ENCODE measurements at regions not wholly inside any gene's neighbourhood (a gene's known extent, or its start where the extent isn't known, plus 50 kb on each side); places are given as distances from the start of the nearest gene placed in this dataset.
"Not testable (repeated sequence)": the region's sequence is repeated elsewhere in the genome, so short reads cannot be mapped to it uniquely, and the experiment has no call there.

- not testable (repeated sequence) for H3K27me3 ChIP-seq (ENCODE audit: control insufficient read depth, insufficient read depth, low read length); H3K4me3 ChIP-seq (ENCODE audit: low read depth, low read length)
These were observed 170.6 kb downstream of the PPP4R3C start for GRCh38 chrX:27292552-27292951.

GRCh38 chrX:27276751-27277150 is 186.4 kb downstream of the PPP4R3C start:
- Histone ChIP-seq H3K36me3 (ENCODE audit: control insufficient read depth, insufficient read depth, low read length) (no peaks in the 10 kb centered on the region), H3K4me3 (ENCODE audit: low read depth, low read length) (no peak overlapping the region), H3K9ac (ENCODE audit: low read length) (no peak overlapping the region), H3K4me1 (ENCODE audit: control insufficient read depth, insufficient read depth, low read length) (peaks cover 10% of the 10 kb centered on the region), H3K9me3 (ENCODE audit: control insufficient read depth, insufficient read depth, low read depth, low read length) (no peaks in the 10 kb centered on the region), H3K27me3 (ENCODE audit: control insufficient read depth, insufficient read depth, low read length) (no peaks in the 10 kb centered on the region; the same call in 1 of the 2 replicates), H3K27ac (ENCODE audit: low read depth, low read length) (no peak overlapping the region)

More at GRCh38 chrX:27292552-27292951, 170.6 kb downstream of the PPP4R3C start:
- H3K9ac ChIP-seq (ENCODE audit: low read length); H3K4me1 ChIP-seq (ENCODE audit: control insufficient read depth, insufficient read depth, low read length); H3K9me3 ChIP-seq (ENCODE audit: control insufficient read depth, insufficient read depth, low read depth, low read length); H3K36me3 ChIP-seq (ENCODE audit: control insufficient read depth, insufficient read depth, low read length); H3K27ac ChIP-seq (ENCODE audit: low read depth, low read length): not testable (repeated sequence)

GRCh38 chrX:27254656-27255055 is 208.5 kb downstream of the PPP4R3C start:
- Histone ChIP-seq H3K4me3 (ENCODE audit: low read depth, low read length) (no peak overlapping the region), H3K4me1 (ENCODE audit: control insufficient read depth, insufficient read depth, low read length) (no peaks in the 10 kb centered on the region), H3K27ac (ENCODE audit: low read depth, low read length) (no peak overlapping the region), H3K27me3 (ENCODE audit: control insufficient read depth, insufficient read depth, low read length) (no peaks in the 10 kb centered on the region), H3K9ac (ENCODE audit: low read length) (no peak overlapping the region), H3K36me3 (ENCODE audit: control insufficient read depth, insufficient read depth, low read length) (no peaks in the 10 kb centered on the region), H3K9me3 (ENCODE audit: control insufficient read depth, insufficient read depth, low read depth, low read length) (no peaks in the 10 kb centered on the region)

- Histone ChIP-seq H3K27me3 (ENCODE audit: control insufficient read depth, insufficient read depth, low read length) (no peaks in the 10 kb centered on the region), H3K9me3 (ENCODE audit: control insufficient read depth, insufficient read depth, low read depth, low read length) (no peaks in the 10 kb centered on the region), H3K9ac (ENCODE audit: low read length) (no peak overlapping the region), H3K4me1 (ENCODE audit: control insufficient read depth, insufficient read depth, low read length) (no peaks in the 10 kb centered on the region), H3K36me3 (ENCODE audit: control insufficient read depth, insufficient read depth, low read length) (no peaks in the 10 kb centered on the region), H3K4me3 (ENCODE audit: low read depth, low read length) (no peak overlapping the region), H3K27ac (ENCODE audit: low read depth, low read length) (no peak overlapping the region)
These were observed 211.8 kb downstream of the PPP4R3C start for GRCh38 chrX:27251369-27251768.

DNA sequence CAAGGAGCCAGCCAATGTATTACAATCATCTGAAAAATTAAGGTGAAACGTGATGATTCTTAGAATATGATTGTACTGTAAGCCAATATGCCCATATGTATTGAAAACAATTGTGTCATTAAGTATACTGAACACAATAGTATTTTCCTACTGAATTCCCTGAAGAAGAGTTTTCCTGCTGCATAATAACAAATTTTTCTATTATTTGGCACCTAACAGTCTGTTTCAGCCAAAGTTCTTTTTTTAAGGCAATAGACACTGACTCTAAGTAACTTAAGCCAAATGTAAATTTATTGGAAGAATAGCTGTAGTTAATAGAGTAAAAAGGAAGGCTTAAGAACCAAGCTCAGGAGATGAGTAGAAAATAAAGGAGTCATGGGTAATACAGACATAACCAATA is 220.6 kb downstream of the PPP4R3C start:
- H3K9ac ChIP-seq (ENCODE audit: low read length): no peak overlapping the region
- H3K9me3 ChIP-seq (ENCODE audit: control insufficient read depth, insufficient read depth, low read depth, low read length): peaks cover 26% of the 10 kb centered on the region
- no peaks in the 10 kb centered on the region for H3K4me1 ChIP-seq (ENCODE audit: control insufficient read depth, insufficient read depth, low read length)
- no peak overlapping the region for H3K4me3 ChIP-seq (ENCODE audit: low read depth, low read length)
- H3K36me3 ChIP-seq (ENCODE audit: control insufficient read depth, insufficient read depth, low read length): no peaks in the 10 kb centered on the region
- H3K27me3 ChIP-seq (ENCODE audit: control insufficient read depth, insufficient read depth, low read length): no peaks in the 10 kb centered on the region
- no peak overlapping the region for H3K27ac ChIP-seq (ENCODE audit: low read depth, low read length)

- Histone ChIP-seq H3K27me3 (ENCODE audit: control insufficient read depth, insufficient read depth, low read length) (no peaks in the 10 kb centered on the region), H3K27ac (ENCODE audit: low read depth, low read length) (no peak overlapping the region), H3K36me3 (ENCODE audit: control insufficient read depth, insufficient read depth, low read length) (no peaks in the 10 kb centered on the region), H3K9me3 (ENCODE audit: control insufficient read depth, insufficient read depth, low read depth, low read length) (peaks cover 26% of the 10 kb centered on the region), H3K9ac (ENCODE audit: low read length) (no peak overlapping the region), H3K4me3 (ENCODE audit: low read depth, low read length) (no peak overlapping the region), H3K4me1 (ENCODE audit: control insufficient read depth, insufficient read depth, low read length) (no peaks in the 10 kb centered on the region)
These were observed 221.2 kb downstream of the PPP4R3C start for GRCh38 chrX:27241981-27242380.

DNA sequence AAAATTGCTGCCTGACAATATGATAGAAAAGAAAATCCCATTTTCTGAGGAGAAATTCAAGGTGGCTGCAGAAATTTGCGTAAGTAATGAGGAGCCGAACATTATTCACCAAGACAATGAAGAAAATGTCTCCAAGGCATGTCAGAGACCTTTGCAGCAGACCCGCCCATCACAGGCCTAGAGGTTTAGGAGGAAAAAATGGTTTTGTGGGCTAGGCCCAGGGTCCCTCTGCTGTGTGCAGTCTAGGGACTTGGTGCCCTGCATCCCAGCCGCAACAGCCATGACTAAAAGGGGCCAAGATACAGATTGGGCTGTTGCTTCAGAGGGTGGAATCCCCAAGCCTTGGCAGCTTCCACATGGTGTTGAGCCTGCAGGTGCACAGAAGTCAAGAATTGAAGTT is 223.1 kb downstream of the PPP4R3C start:
- not testable (repeated sequence) for H3K36me3 ChIP-seq (ENCODE audit: control insufficient read depth, insufficient read depth, low read length); H3K4me3 ChIP-seq (ENCODE audit: low read depth, low read length); H3K4me1 ChIP-seq (ENCODE audit: control insufficient read depth, insufficient read depth, low read length); H3K27ac ChIP-seq (ENCODE audit: low read depth, low read length); H3K9ac ChIP-seq (ENCODE audit: low read length); H3K27me3 ChIP-seq (ENCODE audit: control insufficient read depth, insufficient read depth, low read length)
- H3K9me3 ChIP-seq (ENCODE audit: control insufficient read depth, insufficient read depth, low read depth, low read length): peaks cover 26% of the 10 kb centered on the region

DNA sequence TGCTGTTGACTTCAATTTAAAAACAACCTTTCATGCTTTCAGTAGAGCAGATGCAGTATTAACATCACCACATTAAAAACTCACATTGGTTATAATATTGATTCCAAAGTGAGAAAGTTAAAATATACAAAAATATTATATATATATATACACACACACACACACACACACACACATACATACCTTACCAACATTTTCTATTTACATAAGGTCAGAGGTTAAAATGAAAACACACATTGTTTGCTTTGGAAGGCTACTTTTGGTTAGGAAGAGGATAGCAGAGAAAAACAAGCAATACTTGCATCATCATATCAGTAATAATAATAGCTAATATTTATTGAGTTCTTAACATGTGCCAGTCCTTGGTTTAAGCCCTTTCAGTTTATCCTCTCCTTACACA is 226.5 kb downstream of the PPP4R3C start:
- H3K9ac ChIP-seq (ENCODE audit: low read length): no peak overlapping the region
- no peak overlapping the region for H3K4me3 ChIP-seq (ENCODE audit: low read depth, low read length)

DNA sequence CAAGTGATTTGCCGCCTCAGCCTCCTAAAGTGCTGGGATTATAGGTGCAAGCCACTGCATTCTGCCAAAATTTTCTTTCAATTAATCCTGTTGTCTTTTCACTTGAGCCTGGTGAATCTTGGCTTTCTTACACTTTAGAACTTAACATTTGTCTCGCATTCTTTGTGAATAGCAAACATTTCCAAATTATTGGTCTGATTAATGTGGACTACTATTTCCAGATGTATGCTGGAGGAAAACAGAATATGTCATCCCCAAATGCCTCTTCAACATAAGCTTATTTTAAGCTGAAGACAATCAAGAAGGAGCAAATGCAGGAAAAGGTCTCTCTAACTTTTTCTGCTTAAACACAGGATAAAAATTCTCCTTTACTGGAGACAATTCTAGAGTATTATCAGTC is 233.4 kb downstream of the PPP4R3C start:
- H3K36me3 ChIP-seq (ENCODE audit: control insufficient read depth, insufficient read depth, low read length): no peaks in the 10 kb centered on the region
- no peak overlapping the region for H3K27ac ChIP-seq (ENCODE audit: low read depth, low read length)
- H3K9me3 ChIP-seq (ENCODE audit: control insufficient read depth, insufficient read depth, low read depth, low read length): no peaks in the 10 kb centered on the region
- H3K4me3 ChIP-seq (ENCODE audit: low read depth, low read length): no peak overlapping the region
- no peak overlapping the region for H3K9ac ChIP-seq (ENCODE audit: low read length)
- no peaks in the 10 kb centered on the region for H3K27me3 ChIP-seq (ENCODE audit: control insufficient read depth, insufficient read depth, low read length)
- no peaks in the 10 kb centered on the region for H3K4me1 ChIP-seq (ENCODE audit: control insufficient read depth, insufficient read depth, low read length)

More for the DNA sequence above, 226.5 kb downstream of the PPP4R3C start:
- no peaks in the 10 kb centered on the region for H3K36me3 ChIP-seq (ENCODE audit: control insufficient read depth, insufficient read depth, low read length)
- H3K27ac ChIP-seq (ENCODE audit: low read depth, low read length): no peak overlapping the region
- H3K27me3 ChIP-seq (ENCODE audit: control insufficient read depth, insufficient read depth, low read length): no peaks in the 10 kb centered on the region
- H3K9me3 ChIP-seq (ENCODE audit: control insufficient read depth, insufficient read depth, low read depth, low read length): peaks cover 22% of the 10 kb centered on the region
- H3K4me1 ChIP-seq (ENCODE audit: control insufficient read depth, insufficient read depth, low read length): no peaks in the 10 kb centered on the region

GRCh38 chrX:27222661-27223060 is 240.5 kb downstream of the PPP4R3C start:
- no peak overlapping the region for H3K4me3 ChIP-seq (ENCODE audit: low read depth, low read length)
- H3K27ac ChIP-seq (ENCODE audit: low read depth, low read length): no peak overlapping the region
- no peaks in the 10 kb centered on the region for H3K36me3 ChIP-seq (ENCODE audit: control insufficient read depth, insufficient read depth, low read length)
- no peaks in the 10 kb centered on the region for H3K27me3 ChIP-seq (ENCODE audit: control insufficient read depth, insufficient read depth, low read length)
- H3K9me3 ChIP-seq (ENCODE audit: control insufficient read depth, insufficient read depth, low read depth, low read length): peaks cover 3% of the 10 kb centered on the region; the same call in 1 of the 2 replicates
- no peaks in the 10 kb centered on the region for H3K4me1 ChIP-seq (ENCODE audit: control insufficient read depth, insufficient read depth, low read length)
- no peak overlapping the region for H3K9ac ChIP-seq (ENCODE audit: low read length)

DNA sequence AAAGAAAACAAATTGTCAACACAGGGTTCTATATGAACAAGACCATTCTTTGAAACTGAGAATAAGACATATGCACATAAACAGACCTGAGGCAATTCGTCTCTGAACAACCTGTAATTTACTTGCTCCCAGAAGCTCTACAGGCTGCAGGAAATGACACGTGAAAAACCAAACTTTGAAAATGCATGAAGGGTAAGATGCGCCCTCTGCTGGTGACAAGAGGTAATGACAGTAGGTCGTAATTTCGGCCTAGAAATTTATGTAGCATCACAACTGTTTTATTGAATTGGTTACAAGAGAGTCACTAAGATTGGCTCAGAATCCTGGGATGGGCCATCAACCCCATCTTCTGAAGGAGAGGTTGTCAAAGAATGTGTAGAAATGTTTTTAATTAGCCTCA is 276.5 kb downstream of the PPP4R3C start:
- no peak overlapping the region for H3K4me3 ChIP-seq (ENCODE audit: low read depth, low read length)
- no peak overlapping the region for H3K27ac ChIP-seq (ENCODE audit: low read depth, low read length)
- no peaks in the 10 kb centered on the region; the same call in 1 of the 2 replicates for H3K4me1 ChIP-seq (ENCODE audit: control insufficient read depth, insufficient read depth, low read length)
- H3K27me3 ChIP-seq (ENCODE audit: control insufficient read depth, insufficient read depth, low read length): no peaks in the 10 kb centered on the region
- no peak overlapping the region for H3K9ac ChIP-seq (ENCODE audit: low read length)
- no peaks in the 10 kb centered on the region for H3K9me3 ChIP-seq (ENCODE audit: control insufficient read depth, insufficient read depth, low read depth, low read length)
- H3K36me3 ChIP-seq (ENCODE audit: control insufficient read depth, insufficient read depth, low read length): no peaks in the 10 kb centered on the region

DNA sequence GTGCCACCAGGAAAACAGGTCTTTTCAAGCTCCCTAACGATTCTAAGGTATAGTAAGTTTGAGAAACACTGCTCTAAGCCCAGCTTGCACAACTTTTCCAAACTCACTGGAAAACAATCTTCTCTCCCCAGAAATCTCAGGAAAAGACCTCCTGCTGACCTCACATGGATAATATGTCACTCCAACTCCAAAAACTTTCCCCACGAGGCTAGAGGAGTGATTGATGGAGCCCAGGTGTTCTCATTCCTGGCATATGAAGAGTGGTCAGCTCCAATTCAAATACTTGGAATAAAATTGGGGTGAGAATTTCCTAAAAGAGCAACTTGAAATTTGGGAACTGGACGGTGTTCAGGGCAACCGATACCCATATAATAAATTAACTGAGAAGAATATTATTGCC is 299.9 kb downstream of the PPP4R3C start:
- H3K27ac ChIP-seq (ENCODE audit: low read depth, low read length): no peak overlapping the region
- no peaks in the 10 kb centered on the region for H3K4me1 ChIP-seq (ENCODE audit: control insufficient read depth, insufficient read depth, low read length)
- no peaks in the 10 kb centered on the region for H3K27me3 ChIP-seq (ENCODE audit: control insufficient read depth, insufficient read depth, low read length)
- H3K36me3 ChIP-seq (ENCODE audit: control insufficient read depth, insufficient read depth, low read length): no peaks in the 10 kb centered on the region
- H3K9me3 ChIP-seq (ENCODE audit: control insufficient read depth, insufficient read depth, low read depth, low read length): no peaks in the 10 kb centered on the region
- H3K9ac ChIP-seq (ENCODE audit: low read length): no peak overlapping the region
- no peak overlapping the region for H3K4me3 ChIP-seq (ENCODE audit: low read depth, low read length)
